T-helper 17 cell (primary cell): ENCODE measurements at regions not wholly inside any gene's neighbourhood (a gene's known extent, or its start where the extent isn't known, plus 50 kb on each side); places are given as distances from the start of the nearest gene placed in this dataset.

Source experiments
- ATAC-seq: fragments of 150-1000 bp; cut with Tn5 transposase; 2 replicates; pipeline ENCODE4 v1.10.0; 2021; ENCODE audit warnings: mild to moderate bottlenecking, moderate library complexity
- DNase-seq, 3 donors: peaks; one replicate each; pipeline versions ENCODE4 v3.0.0 to v3.0.0-alpha.2; 2020 to 2021
- H3K9me3 ChIP-seq: one replicate; pipeline ENCODE4 v1.7.0; 2013; ENCODE audit warnings: low read length, mild to moderate bottlenecking; ENCODE audit not compliant: control insufficient read depth, poor library complexity, severe bottlenecking
- H3K27ac Mint-ChIP-seq: one replicate; pipeline ENCODE4 v1.8.0; 2022; ENCODE audit warnings: mild to moderate bottlenecking, moderate library complexity, mixed read lengths
- H3K27me3 Mint-ChIP-seq: one replicate; pipeline ENCODE4 v1.8.0; 2022; ENCODE audit warnings: mixed read lengths
- H3K36me3 Mint-ChIP-seq: one replicate; pipeline ENCODE4 v1.8.0; 2022; ENCODE audit warnings: low read depth, mixed read lengths
- H3K4me1 Mint-ChIP-seq: one replicate; pipeline ENCODE4 v1.8.0; 2022; ENCODE audit warnings: mild to moderate bottlenecking, mixed read lengths
- H3K4me3 Mint-ChIP-seq: one replicate; pipeline ENCODE4 v1.8.0; 2022; ENCODE audit warnings: mild to moderate bottlenecking, moderate library complexity, mixed read lengths

- H3K4me3 Mint-ChIP-seq, result no peak overlapping the region
- H3K36me3 Mint-ChIP-seq, result no peaks in the 10 kb centered on the region
- H3K4me1 Mint-ChIP-seq, result no peaks in the 10 kb centered on the region
- H3K27me3 Mint-ChIP-seq, result no peaks in the 10 kb centered on the region
- no peak overlapping the region for H3K27ac Mint-ChIP-seq
- no peak for ATAC-seq
- no peak for DNase-seq
- H3K9me3 ChIP-seq, result no peaks in the 10 kb centered on the region
Observed at GRCh38 chr4:60759518-60760245, 440.4 kb upstream of the ADGRL3 start.

DNA sequence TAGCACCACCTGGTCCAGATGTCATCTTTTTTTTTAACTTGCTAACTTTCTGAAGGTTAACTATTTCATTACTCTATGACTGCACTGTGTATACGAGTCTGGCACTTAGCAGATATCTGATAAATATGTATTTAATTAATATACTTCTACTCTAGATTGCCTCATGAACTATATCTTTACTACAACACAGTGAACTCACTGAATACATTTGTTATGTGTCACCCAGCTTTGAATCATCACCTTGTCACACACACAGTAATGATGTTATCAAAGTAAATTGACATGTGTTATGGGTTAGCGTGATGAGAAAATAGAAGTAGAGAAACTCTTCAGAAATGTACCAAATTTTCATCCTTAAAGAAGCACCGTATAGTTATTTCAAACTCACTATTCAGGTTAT lies 419.3 kb upstream of the ADGRL3 start:
- Mint-ChIP-seq H3K4me1 (no peaks in the 10 kb centered on the region), H3K4me3 (no peak overlapping the region), H3K27ac (no peak overlapping the region), H3K36me3 (no peaks in the 10 kb centered on the region), H3K27me3 (no peaks in the 10 kb centered on the region)
- no peaks in the 10 kb centered on the region for H3K9me3 ChIP-seq
- no peak for DNase-seq
- ATAC-seq, result no peak

GRCh38 chr4:60790608-60791007 lies 409.5 kb upstream of the ADGRL3 start:
- Mint-ChIP-seq H3K27me3 (no peaks in the 10 kb centered on the region), H3K4me3 (no peak overlapping the region), H3K27ac (no peak overlapping the region), H3K36me3 (no peaks in the 10 kb centered on the region), H3K4me1 (no peaks in the 10 kb centered on the region)
- DNase-seq (no peak), ATAC-seq (no peak)
- H3K9me3 ChIP-seq, result no peaks in the 10 kb centered on the region

GRCh38 chr4:60794372-60794771 lies 405.8 kb upstream of the ADGRL3 start:
- H3K27ac Mint-ChIP-seq, result no peak overlapping the region
- DNase-seq, result no peak
- no peaks in the 10 kb centered on the region for H3K36me3 Mint-ChIP-seq
- no peaks in the 10 kb centered on the region for H3K27me3 Mint-ChIP-seq
- H3K4me1 Mint-ChIP-seq, result no peaks in the 10 kb centered on the region
- ATAC-seq, result no peak
- H3K4me3 Mint-ChIP-seq, result no peak overlapping the region
- peaks cover 3% of the 10 kb centered on the region for H3K9me3 ChIP-seq

DNA sequence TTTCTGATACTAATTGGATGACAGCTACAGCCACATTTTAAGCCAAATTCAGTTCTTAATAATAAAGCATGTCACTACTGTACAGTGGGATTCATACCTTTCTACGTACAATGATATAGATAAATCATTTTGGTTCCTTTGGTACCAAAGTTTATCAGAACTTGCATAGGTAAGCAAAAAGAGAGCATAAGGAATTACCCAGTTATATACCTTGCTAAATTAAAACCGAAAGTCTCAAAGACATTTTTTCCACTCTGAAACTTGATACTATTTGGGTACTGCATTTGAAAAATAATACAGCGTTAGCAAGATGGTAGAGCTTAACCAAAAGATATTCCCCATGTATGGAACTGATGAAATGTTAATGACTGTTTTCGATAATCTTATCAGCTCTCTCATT lies 400.9 kb upstream of the ADGRL3 start:
- Mint-ChIP-seq H3K36me3 (no peaks in the 10 kb centered on the region), H3K27me3 (no peaks in the 10 kb centered on the region), H3K4me1 (no peaks in the 10 kb centered on the region), H3K4me3 (no peak overlapping the region), H3K27ac (no peak overlapping the region)
- H3K9me3 ChIP-seq, result peaks cover 3% of the 10 kb centered on the region
- ATAC-seq, result no peak
- no peak for DNase-seq

DNA sequence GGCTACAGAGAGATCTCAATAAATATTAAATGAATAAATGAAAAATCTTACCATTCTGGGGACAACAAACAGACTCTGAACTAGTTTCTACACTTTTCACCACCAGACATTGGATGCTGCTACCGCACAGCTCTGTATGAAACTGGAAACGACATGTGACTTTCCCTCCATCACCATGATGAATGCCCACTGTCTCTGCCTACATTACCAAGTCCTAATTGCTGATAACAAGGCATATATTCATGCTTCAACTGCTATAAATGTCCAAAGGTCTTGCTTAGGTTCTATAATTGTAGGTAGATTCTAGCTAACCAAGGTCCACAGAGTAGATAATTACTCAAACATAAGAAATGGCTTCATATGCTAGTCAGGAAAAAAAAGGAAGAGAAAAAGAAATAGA lies 399.4 kb upstream of the ADGRL3 start:
- no peak overlapping the region for H3K27ac Mint-ChIP-seq
- ATAC-seq (no peak), DNase-seq (no peak)
- no peaks in the 10 kb centered on the region for H3K27me3 Mint-ChIP-seq
- peaks cover 3% of the 10 kb centered on the region for H3K9me3 ChIP-seq
- no peak overlapping the region for H3K4me3 Mint-ChIP-seq
- H3K4me1 Mint-ChIP-seq, result no peaks in the 10 kb centered on the region
- H3K36me3 Mint-ChIP-seq, result no peaks in the 10 kb centered on the region

GRCh38 chr4:60805500-60806313 lies 394.4 kb upstream of the ADGRL3 start:
- no peak overlapping the region for H3K27ac Mint-ChIP-seq
- H3K4me3 Mint-ChIP-seq, result no peak overlapping the region
- no peaks in the 10 kb centered on the region for H3K9me3 ChIP-seq
- H3K27me3 Mint-ChIP-seq, result no peaks in the 10 kb centered on the region
- ATAC-seq, result no peak
- no peaks in the 10 kb centered on the region for H3K36me3 Mint-ChIP-seq
- DNase-seq, result no peak
- H3K4me1 Mint-ChIP-seq, result no peaks in the 10 kb centered on the region

DNA sequence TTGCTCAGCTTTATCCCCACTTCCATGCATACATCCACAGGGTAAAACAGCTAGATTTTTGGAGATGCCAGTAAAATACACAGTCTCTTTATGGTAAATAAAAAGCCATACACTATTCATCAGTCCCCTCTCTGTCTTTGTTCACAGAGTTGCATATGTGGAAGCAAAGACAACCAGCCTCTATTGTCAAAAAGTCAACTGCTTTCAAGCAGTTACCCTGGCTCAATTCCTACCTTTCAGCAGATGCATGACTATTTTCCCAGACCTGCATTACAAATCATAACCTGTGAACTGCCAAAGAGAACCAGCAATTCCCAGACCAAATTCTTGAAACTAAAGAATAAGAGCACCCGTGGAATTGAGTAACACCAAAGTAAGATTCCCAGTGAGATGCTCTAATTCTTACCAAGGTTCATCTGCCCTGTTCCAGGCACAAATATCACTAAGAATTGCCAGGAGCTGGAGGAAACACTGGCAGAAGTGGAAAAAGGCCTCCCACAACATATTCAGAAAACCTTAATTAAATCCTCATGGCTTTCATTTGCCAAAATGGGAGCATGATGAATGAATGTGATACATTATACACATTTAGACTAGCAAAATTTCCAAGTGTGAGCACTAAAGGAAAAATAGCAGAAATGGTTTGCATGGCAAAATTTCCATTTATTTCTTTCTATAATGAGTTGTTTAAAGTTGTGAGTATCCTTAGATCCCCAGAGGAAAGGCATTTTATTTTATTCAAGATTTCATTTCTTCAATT lies 391.2 kb upstream of the ADGRL3 start:
- no peaks in the 10 kb centered on the region for H3K36me3 Mint-ChIP-seq
- no peaks in the 10 kb centered on the region for H3K27me3 Mint-ChIP-seq
- no peaks in the 10 kb centered on the region for H3K4me1 Mint-ChIP-seq
- no peak overlapping the region for H3K4me3 Mint-ChIP-seq
- DNase-seq (no peak), ATAC-seq (no peak)
- H3K27ac Mint-ChIP-seq, result no peak overlapping the region
- no peaks in the 10 kb centered on the region for H3K9me3 ChIP-seq

DNA sequence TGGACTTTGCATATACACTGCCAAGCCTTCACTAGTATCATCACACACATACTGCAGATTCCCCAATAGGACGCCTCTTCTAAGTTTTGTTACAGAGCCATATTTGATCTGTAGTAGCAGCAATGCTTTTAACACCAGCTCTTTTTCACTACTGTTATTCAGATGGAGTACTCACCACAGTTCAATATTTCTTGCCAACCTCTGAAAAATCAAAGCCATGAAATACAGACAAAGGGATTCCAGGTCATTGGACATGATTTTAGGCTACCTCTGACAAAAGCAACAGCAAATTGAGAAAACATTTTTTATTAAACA lies 390.7 kb upstream of the ADGRL3 start:
- Mint-ChIP-seq H3K27me3 (no peaks in the 10 kb centered on the region), H3K27ac (no peak overlapping the region), H3K4me3 (no peak overlapping the region), H3K36me3 (no peaks in the 10 kb centered on the region), H3K4me1 (no peaks in the 10 kb centered on the region)
- H3K9me3 ChIP-seq, result no peaks in the 10 kb centered on the region
- DNase-seq, result no peak
- ATAC-seq, result no peak

GRCh38 chr4:60812811-60813210 lies 387.3 kb upstream of the ADGRL3 start:
- Mint-ChIP-seq H3K27ac (no peak overlapping the region), H3K4me1 (no peaks in the 10 kb centered on the region), H3K27me3 (no peaks in the 10 kb centered on the region), H3K36me3 (no peaks in the 10 kb centered on the region), H3K4me3 (no peak overlapping the region)
- no peak for ATAC-seq
- no peak for DNase-seq
- no peaks in the 10 kb centered on the region for H3K9me3 ChIP-seq

DNA sequence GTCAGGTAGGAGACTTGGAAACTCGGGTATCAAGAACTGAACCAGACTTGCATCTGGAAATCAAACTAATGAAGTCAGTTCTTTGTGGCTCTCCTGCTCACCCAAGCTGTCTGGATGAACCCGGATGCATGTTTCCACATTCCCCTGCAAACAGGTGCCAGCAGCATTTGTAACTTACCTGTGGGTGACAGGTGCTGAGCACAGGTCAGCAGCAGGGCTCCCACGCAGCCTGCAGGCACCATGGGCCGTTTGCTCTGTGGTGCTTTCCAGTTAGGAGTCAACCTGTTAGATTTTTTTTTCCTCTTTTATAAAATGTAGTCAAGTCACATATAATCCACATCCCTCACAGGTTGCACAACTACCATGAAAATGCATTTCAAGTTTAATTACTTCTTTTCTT lies 385.6 kb upstream of the ADGRL3 start:
- H3K4me1 Mint-ChIP-seq, result no peaks in the 10 kb centered on the region
- no peaks in the 10 kb centered on the region for H3K36me3 Mint-ChIP-seq

DNA sequence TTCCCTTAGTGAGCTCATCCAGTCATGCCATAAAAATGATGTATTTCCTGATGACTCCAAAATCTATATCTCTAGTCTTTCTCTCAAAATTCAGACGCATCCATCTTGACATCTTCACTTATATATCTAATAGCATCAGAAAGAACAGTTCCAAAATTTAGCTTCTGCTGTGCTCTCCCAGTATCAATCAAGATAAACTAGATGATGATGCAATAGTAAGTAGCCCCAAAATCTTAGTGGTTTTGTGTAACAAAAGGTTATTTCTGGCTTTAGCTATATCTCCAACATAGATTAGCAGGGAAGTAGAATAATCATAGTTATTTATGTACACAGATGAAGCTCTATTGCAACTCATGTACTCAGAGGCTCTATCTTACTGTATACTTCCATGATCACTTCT lies 382.5 kb upstream of the ADGRL3 start:
- no peaks in the 10 kb centered on the region for H3K9me3 ChIP-seq
- H3K4me1 Mint-ChIP-seq, result no peaks in the 10 kb centered on the region
- no peaks in the 10 kb centered on the region for H3K36me3 Mint-ChIP-seq
- no peak overlapping the region for H3K4me3 Mint-ChIP-seq
- ATAC-seq (no peak), DNase-seq (no peak)
- no peaks in the 10 kb centered on the region for H3K27me3 Mint-ChIP-seq
- no peak overlapping the region for H3K27ac Mint-ChIP-seq

More for the DNA sequence above, 385.6 kb upstream of the ADGRL3 start:
- DNase-seq (no peak), ATAC-seq (no peak)
- no peaks in the 10 kb centered on the region for H3K9me3 ChIP-seq
- Mint-ChIP-seq H3K27ac (no peak overlapping the region), H3K4me3 (no peak overlapping the region), H3K27me3 (no peaks in the 10 kb centered on the region)

DNA sequence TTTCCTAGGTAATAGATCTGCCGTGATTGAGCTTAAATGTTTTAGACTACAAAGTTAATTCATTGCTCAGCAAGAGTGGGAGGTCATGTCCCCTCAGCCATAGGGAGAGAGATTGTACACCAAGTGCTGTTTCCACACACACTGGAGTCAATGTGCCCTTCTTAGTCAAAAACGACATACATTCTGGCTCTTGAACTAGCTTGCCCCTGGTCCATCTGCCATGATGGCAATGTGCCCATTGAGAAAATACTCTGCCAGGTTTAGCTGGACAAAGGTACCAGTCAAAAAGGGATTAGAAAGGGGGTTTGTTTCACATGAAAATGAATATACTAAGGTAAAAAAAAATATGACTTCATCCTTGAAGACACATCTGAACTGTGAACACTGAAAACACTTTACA lies 377.1 kb upstream of the ADGRL3 start:
- no peaks in the 10 kb centered on the region for H3K9me3 ChIP-seq
- Mint-ChIP-seq H3K4me3 (no peak overlapping the region), H3K27me3 (no peaks in the 10 kb centered on the region), H3K27ac (no peak overlapping the region), H3K4me1 (no peaks in the 10 kb centered on the region), H3K36me3 (no peaks in the 10 kb centered on the region)
- DNase-seq (no peak), ATAC-seq (no peak)
